HepG2 (cell line): ENCODE measurements at regions not wholly inside any gene's neighbourhood (a gene's known extent, or its start where the extent isn't known, plus 50 kb on each side); places are given as distances from the start of the nearest gene placed in this dataset.
"Not testable (repeated sequence)": the region's sequence is repeated elsewhere in the genome, so short reads cannot be mapped to it uniquely, and the experiment has no call there.

Source experiments
- ATAC-seq: fragments of 200-7000 bp; cut with Tn5 transposase; 3 replicates; pipeline ENCODE4 v1.9.1; 2020; ENCODE audit warnings: mild to moderate bottlenecking, moderate library complexity
- BruUV-seq: library from RNA; stranded (reverse); fragments of 400-500 nt; replicated peaks from 2 replicates; lab custom pipeline; 2021; lab: Mats Ljungman, UMichigan
- CTCF ChIA-PET: fragments of 300-600 bp; formaldehyde crosslinking; extraction: SDS; loops from one replicate; lab custom pipeline; 2021; ENCODE audit warnings: low total read pairs, inconsistent platforms, low intra/inter-chr PET ratio; lab: Yijun Ruan, JAX
- POLR2A ChIA-PET: fragments of 350-600 bp; sonication (Branson Sonifier 250); formaldehyde crosslinking; loops from one replicate; lab custom pipeline; 2020; ENCODE audit warnings: antibody characterized with exemption, inconsistent platforms; lab: Yijun Ruan, JAX
- DNase-seq: peaks from one replicate; pipeline ENCODE4 v3.0.0-alpha.2; 2015; ENCODE audit warnings: low spot score
- FAIRE-seq: peaks from 3 replicates; lab custom pipeline; 2011; peaks lifted over from hg19 to GRCh38; lab: Jason Lieb, UNC
- H2AFZ ChIP-seq: one replicate; pipeline ENCODE4 v1.6.1; 2011; ENCODE audit warnings: low read length, inconsistent platforms
- H3K27ac ChIP-seq: fragments of 300-600 bp; 3 replicates; pipeline ENCODE4 v1.8.0; 2011; ENCODE audit warnings: mixed run types, mild to moderate bottlenecking, mixed read lengths, low read length, inconsistent platforms; ENCODE audit not compliant: insufficient read depth; ENCODE audit errors: extremely low read length
- H3K27me3 ChIP-seq, 2 experiments: fragments of 200-600 bp in 1 of 2; 2 replicates in 1 of 2; 3 replicates in 1 of 2; pipeline versions ENCODE4 v1.6.0 to v1.8.0; 2011; ENCODE audit warnings: low read length in 2 of 2, mild to moderate bottlenecking in 2 of 2, moderate library complexity in 2 of 2, inconsistent platforms in 1 of 2; ENCODE audit not compliant: insufficient read depth in 2 of 2, control insufficient read depth in 1 of 2
- H3K36me3 ChIP-seq, 2 experiments: fragments of 200-600 bp in 1 of 2; replicated peaks in 1 of 2; 2 replicates in 1 of 2; 3 replicates in 1 of 2; pipeline versions ENCODE4 v1.5.1 to v1.8.0; 2011; ENCODE audit warnings: low read length in 2 of 2, inconsistent platforms in 1 of 2; ENCODE audit not compliant: insufficient read depth in 2 of 2, control insufficient read depth in 1 of 2
- H3K4me1 ChIP-seq: 2 replicates; pipeline ENCODE4 v1.5.1; 2012; ENCODE audit warnings: low read length, inconsistent platforms; ENCODE audit not compliant: insufficient read depth
- H3K4me2 ChIP-seq: 2 replicates; pipeline ENCODE4 v1.6.0; 2011; ENCODE audit warnings: low read depth, low read length, inconsistent platforms
- H3K4me3 ChIP-seq, 3 experiments: fragments of 200-600 bp in 1 of 3; sonication (generic), shearing (Covaris generic) in 1 of 3; replicated peaks in 1 of 3; 2 replicates each; pipeline ENCODE4 v1.5.1; 2011 to 2016; ENCODE audit warnings: low read length in 3 of 3, inconsistent platforms in 2 of 3, low read depth in 2 of 3, mild to moderate bottlenecking in 2 of 3, control low read depth in 1 of 3, mixed read lengths in 1 of 3; ENCODE audit not compliant: insufficient read depth in 1 of 3
- H3K79me2 ChIP-seq: one replicate; pipeline ENCODE4 v1.6.1; 2011; ENCODE audit warnings: low read length, inconsistent platforms; ENCODE audit not compliant: insufficient read depth
- H3K9ac ChIP-seq: 2 replicates; pipeline ENCODE4 v1.6.0; 2011; ENCODE audit warnings: mild to moderate bottlenecking, low read depth, low read length, inconsistent platforms; ENCODE audit not compliant: insufficient read depth
- H3K9me3 ChIP-seq: 2 replicates; pipeline ENCODE4 v1.5.1; 2012; ENCODE audit warnings: mild to moderate bottlenecking, low read length
- H4K20me1 ChIP-seq: 2 replicates; pipeline ENCODE4 v1.6.0; 2011; ENCODE audit warnings: inconsistent platforms, mild to moderate bottlenecking, low read length, moderate library complexity; ENCODE audit not compliant: insufficient read depth
- SMC3 ChIP-seq: IDR thresholded peaks from 2 replicates; pipeline ENCODE4 v1.6.1; 2011; ENCODE audit warnings: low read length, improper control_type of control experiment
- STAG1 ChIP-seq: sonication (generic); formaldehyde crosslinking; IDR thresholded peaks from 2 replicates; pipeline ENCODE4 v1.4.0; 2020; ENCODE audit warnings: missing genetic modification reagents
- WGBS: methylation state at CpG from one replicate; pipeline ENCODE4 v1.1.6; 2017; ENCODE audit warnings: low lambda C conversion rate; 5-methylcytosine and 5-hydroxymethylcytosine counted together
- in situ Hi-C: cut with HindIII; loops from 2 replicates; pipeline ENCODE4 v1.10.0; 2017; ENCODE audit warnings: low pct_unique_long_range_greater_than_20kb; ENCODE audit not compliant: extremely low pct_ligation_motif_present
- intact Hi-C: fragments of 100-400 bp; cut with micrococcal nuclease; formaldehyde crosslinking; loops from one replicate; pipeline ENCODE4 v1.10.0; 2022; ENCODE audit not compliant: unreplicated experiment
- TF ChIP-seq, protein P1 (sequence below): sonication (generic); formaldehyde crosslinking; IDR thresholded peaks from 2 replicates; pipeline ENCODE4 v1.5.0; 2020; ENCODE audit warnings: mild to moderate bottlenecking, missing genetic modification reagents, moderate library complexity
- TF ChIP-seq, protein P2 (sequence below): sonication (generic); formaldehyde crosslinking; IDR thresholded peaks from 2 replicates; pipeline ENCODE4 v1.4.0; 2020; ENCODE audit warnings: missing genetic modification reagents, mild to moderate bottlenecking, borderline replicate concordance

DNA sequence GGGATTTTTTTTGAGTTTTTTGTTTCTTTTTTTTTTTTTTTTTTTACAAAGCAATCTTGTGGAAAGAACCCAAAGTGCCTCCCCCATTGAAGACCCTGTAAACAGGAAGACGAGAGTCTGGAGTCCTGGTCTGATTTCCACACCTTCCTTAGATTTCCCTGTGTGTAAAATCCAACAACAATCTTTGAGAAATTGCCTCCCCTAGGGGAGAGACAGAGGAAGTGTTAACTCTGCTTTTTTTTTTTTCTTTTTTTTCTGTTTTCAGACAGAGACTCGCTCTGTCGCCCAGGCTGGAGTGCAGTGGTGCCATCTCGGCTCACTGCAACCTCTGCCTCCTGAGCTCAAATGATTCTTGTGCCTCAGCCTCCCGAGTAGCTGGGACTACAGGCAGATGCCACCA, 82.0 kb upstream of the CLEC6A start:
- H3K27me3 ChIP-seq, ATAC-seq, BruUV-seq, H3K79me2 ChIP-seq, FAIRE-seq, H3K4me3 ChIP-seq, H3K27ac ChIP-seq, POLR2A ChIA-PET, H3K4me1 ChIP-seq, in situ Hi-C loops, H3K9ac ChIP-seq, H3K9me3 ChIP-seq, CTCF ChIA-PET, H3K36me3 ChIP-seq, H3K4me2 ChIP-seq, H4K20me1 ChIP-seq, H2AFZ ChIP-seq: not testable (repeated sequence)
- intact Hi-C loops: loop anchor here (5.0 kb wide), 1 partner anchor 136 kb away; no protein-coding TSS in a partner anchor
- 6% methylated on average over 5 of the region's 5 CpGs for WGBS
- TF ChIP-seq, protein P1, sequence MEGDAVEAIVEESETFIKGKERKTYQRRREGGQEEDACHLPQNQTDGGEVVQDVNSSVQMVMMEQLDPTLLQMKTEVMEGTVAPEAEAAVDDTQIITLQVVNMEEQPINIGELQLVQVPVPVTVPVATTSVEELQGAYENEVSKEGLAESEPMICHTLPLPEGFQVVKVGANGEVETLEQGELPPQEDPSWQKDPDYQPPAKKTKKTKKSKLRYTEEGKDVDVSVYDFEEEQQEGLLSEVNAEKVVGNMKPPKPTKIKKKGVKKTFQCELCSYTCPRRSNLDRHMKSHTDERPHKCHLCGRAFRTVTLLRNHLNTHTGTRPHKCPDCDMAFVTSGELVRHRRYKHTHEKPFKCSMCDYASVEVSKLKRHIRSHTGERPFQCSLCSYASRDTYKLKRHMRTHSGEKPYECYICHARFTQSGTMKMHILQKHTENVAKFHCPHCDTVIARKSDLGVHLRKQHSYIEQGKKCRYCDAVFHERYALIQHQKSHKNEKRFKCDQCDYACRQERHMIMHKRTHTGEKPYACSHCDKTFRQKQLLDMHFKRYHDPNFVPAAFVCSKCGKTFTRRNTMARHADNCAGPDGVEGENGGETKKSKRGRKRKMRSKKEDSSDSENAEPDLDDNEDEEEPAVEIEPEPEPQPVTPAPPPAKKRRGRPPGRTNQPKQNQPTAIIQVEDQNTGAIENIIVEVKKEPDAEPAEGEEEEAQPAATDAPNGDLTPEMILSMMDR: peak; percentile 47
- TF ChIP-seq, protein P2, sequence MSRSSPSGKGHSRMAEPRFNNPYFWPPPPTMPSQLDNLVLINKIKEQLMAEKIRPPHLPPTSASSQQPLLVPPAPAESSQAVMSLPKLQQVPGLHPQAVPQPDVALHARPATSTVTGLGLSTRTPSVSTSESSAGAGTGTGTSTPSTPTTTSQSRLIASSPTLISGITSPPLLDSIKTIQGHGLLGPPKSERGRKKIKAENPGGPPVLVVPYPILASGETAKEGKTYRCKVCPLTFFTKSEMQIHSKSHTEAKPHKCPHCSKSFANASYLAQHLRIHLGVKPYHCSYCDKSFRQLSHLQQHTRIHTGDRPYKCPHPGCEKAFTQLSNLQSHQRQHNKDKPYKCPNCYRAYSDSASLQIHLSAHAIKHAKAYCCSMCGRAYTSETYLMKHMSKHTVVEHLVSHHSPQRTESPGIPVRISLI (CRISPR knock-in tag): peak; percentile 67; the same call in 1 of the 2 replicates
- peak; percentile 35 for TF ChIP-seq SMC3
- TF ChIP-seq STAG1 (CRISPR knock-in tag): peak; percentile 43
- peak; percentile 9 for DNase-seq

DNA sequence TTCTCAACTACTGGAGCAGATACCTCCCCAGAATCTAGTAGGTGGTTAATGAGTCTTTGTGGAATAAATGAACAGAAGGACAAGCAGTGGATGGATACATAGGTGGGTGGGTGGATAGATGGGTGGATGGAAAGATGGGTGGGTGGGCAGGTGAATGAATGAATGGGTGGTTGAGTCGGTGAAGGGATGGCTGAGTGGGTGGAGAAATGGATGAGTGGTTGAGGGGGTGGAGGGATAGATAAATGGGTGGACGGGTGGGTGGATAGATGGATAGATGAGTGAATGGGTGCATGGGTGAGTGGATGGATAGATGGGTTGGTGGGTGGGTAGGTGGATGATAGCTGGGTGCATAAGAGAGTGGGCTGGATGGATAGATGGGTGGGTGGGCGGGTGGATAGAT, 80.6 kb upstream of the CLEC6A start:
- POLR2A ChIA-PET, H3K9me3 ChIP-seq, CTCF ChIA-PET, ATAC-seq, in situ Hi-C loops, H3K4me1 ChIP-seq, H3K27me3 ChIP-seq, H3K4me3 ChIP-seq, H3K4me2 ChIP-seq, H3K36me3 ChIP-seq, H3K27ac ChIP-seq, H3K9ac ChIP-seq, intact Hi-C loops, H3K79me2 ChIP-seq, H2AFZ ChIP-seq, FAIRE-seq, DNase-seq, H4K20me1 ChIP-seq, BruUV-seq: not testable (repeated sequence)
- WGBS: 1% methylated on average over 3 of the region's 3 CpGs

DNA sequence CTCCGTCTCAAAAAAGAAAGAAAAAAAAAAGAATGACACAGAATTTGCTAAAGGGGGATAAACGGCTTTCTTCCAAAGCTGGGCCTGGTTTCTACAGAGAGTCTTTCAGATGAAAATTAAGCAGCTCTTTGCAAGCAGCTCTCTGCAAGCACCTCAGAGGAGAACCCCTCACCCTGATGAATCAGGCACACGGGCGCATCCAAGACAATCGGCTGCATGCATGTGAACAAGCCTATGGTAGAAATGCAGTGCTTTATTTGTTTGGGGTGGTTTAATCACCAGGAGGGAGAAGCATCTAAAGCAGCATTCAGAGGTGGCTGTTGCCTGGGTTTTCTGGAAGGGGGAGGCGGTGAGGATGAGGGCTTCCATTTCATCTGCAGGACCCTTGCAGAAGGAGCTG, 78.0 kb upstream of the CLEC6A start:
- H3K27me3 ChIP-seq, ATAC-seq, H3K27ac ChIP-seq, H3K79me2 ChIP-seq, H4K20me1 ChIP-seq, H3K9ac ChIP-seq, H2AFZ ChIP-seq, BruUV-seq, intact Hi-C loops, H3K4me2 ChIP-seq, H3K4me1 ChIP-seq, CTCF ChIA-PET, H3K36me3 ChIP-seq, in situ Hi-C loops, H3K9me3 ChIP-seq, DNase-seq, FAIRE-seq, POLR2A ChIA-PET, H3K4me3 ChIP-seq: not testable (repeated sequence)
- WGBS: 60% methylated on average over 6 of the region's 6 CpGs
